GM12872 (cell line): ENCODE measurements at regions not wholly inside any gene's neighbourhood (a gene's known extent, or its start where the extent isn't known, plus 50 kb on each side); places are given as distances from the start of the nearest gene placed in this dataset.

Source experiments
- TF ChIP-seq, protein P1 (sequence below): IDR thresholded peaks from 3 replicates; pipeline ENCODE4 v1.5.1; 2011; ENCODE audit warnings: low read depth, mild to moderate bottlenecking, low read length, moderate library complexity; ENCODE audit not compliant: insufficient read depth

- TF ChIP-seq, protein P1, sequence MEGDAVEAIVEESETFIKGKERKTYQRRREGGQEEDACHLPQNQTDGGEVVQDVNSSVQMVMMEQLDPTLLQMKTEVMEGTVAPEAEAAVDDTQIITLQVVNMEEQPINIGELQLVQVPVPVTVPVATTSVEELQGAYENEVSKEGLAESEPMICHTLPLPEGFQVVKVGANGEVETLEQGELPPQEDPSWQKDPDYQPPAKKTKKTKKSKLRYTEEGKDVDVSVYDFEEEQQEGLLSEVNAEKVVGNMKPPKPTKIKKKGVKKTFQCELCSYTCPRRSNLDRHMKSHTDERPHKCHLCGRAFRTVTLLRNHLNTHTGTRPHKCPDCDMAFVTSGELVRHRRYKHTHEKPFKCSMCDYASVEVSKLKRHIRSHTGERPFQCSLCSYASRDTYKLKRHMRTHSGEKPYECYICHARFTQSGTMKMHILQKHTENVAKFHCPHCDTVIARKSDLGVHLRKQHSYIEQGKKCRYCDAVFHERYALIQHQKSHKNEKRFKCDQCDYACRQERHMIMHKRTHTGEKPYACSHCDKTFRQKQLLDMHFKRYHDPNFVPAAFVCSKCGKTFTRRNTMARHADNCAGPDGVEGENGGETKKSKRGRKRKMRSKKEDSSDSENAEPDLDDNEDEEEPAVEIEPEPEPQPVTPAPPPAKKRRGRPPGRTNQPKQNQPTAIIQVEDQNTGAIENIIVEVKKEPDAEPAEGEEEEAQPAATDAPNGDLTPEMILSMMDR: no peak
Observed at GRCh38 chr4:187679450-187679849, 316.1 kb upstream of the ZFP42 start.

DNA sequence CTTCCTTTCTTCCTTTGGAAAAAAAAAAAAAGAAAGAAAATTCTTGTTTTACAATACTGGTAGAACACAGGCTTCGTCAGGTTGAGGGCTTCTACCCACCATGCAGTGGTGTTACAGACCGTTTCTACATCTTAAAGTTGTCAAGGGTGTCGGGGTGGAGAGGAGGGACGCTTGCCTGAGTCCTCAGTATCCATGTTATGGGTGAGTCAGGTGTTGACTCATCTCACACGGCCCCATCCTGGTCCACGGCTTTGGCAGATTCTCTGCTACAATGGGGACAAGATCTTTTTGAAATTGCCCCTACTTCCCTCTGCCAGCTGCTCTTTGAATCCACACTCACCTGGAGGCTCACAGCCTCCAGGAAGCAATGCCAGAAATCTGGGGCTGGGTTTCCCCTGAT, 310.3 kb upstream of the ZFP42 start:
- TF ChIP-seq, protein P1: no peak

DNA sequence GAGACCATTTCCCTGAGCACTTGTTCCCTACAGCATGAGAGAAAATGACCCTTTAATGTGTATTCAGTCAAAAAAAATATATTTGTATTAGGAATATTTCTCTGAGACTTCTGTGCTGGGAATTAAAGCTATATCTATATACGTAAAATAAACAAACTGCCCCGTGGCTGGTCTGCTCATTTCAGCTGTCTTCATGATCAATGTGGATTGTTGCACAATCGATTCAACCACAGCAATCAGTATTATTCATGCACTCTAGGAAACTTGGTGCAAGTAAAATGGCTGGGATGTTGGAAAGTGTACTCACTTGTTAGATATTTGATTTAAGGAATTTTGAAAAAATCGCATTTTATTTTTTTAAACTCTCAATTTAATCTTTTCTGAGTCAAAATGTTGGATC, 307.9 kb upstream of the ZFP42 start:
- TF ChIP-seq, protein P1: no peak

DNA sequence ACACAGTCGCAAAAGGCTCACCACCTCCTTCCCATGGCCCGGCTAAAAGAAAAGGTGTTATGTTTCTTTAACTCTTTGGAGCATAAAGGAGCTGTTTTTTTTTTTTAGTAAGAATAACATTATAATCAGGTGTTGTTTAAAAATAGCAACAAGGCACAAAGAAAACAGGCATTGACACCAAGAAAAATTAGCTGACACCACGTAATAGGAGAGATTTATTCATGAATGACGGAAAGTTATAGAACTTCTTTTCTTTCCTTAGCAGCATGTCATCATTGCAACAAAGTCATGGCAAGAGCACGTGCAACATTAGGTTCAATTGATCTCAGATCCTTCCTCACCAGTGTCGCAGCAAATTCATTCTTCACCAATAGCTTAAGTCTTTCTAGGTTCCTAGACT, 302.9 kb upstream of the ZFP42 start:
- TF ChIP-seq, protein P1: no peak

DNA sequence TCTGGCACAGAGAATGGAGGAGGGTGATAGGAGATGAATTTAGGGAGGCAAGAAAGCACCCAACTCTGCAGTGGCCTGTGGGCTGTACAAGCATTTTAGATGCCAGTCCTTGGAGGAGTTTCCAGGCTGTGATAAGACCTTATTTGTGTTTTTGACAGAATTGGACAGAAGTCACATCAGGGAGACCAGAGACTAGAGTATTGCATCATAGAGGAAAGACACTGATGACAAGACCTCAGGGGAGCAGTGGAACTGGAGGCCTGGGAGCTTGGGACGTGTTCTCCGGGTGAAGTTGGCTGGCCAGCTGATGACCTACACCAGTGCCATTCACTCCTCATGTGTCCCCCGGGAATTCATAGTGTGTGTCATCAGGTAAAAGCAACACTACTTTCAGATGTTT, 284.0 kb upstream of the ZFP42 start:
- TF ChIP-seq, protein P1: no peak

DNA sequence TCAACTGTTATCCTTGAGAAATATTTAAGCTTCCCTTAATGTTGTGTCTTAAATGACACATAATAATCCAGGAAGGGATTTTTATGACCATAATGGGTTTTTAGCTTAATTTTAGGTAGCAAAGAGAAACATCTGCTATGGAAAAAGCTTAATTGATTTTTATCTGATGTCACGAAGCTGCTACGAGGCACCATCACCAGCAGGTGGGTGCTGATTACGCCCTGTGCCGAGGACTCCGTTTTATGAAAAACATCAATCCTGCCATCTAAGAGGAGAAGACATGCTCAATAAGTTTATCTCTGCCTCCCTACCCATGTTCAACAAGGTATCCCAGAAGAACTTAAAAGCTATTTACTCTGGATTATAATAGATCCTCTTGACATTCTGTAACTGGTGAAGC, 280.6 kb upstream of the ZFP42 start:
- TF ChIP-seq, protein P1: no peak

- TF ChIP-seq, protein P1: no peak
Observed at GRCh38 chr4:187715466-187715865, 280.1 kb upstream of the ZFP42 start.

- TF ChIP-seq, protein P1: no peak
Observed at GRCh38 chr4:187724456-187724855, 271.1 kb upstream of the ZFP42 start.
